GM19397 (cell line): ENCODE measurements at regions not wholly inside any gene's neighbourhood (a gene's known extent, or its start where the extent isn't known, plus 50 kb on each side); places are given as distances from the start of the nearest gene placed in this dataset.

Source experiments
- ATAC-seq: cut with Tn5 transposase; IDR thresholded peaks from one replicate; pipeline ENCODE4 v1.9.1; 2021; ENCODE audit warnings: mild to moderate bottlenecking, moderate library complexity; ENCODE audit not compliant: unreplicated experiment

DNA sequence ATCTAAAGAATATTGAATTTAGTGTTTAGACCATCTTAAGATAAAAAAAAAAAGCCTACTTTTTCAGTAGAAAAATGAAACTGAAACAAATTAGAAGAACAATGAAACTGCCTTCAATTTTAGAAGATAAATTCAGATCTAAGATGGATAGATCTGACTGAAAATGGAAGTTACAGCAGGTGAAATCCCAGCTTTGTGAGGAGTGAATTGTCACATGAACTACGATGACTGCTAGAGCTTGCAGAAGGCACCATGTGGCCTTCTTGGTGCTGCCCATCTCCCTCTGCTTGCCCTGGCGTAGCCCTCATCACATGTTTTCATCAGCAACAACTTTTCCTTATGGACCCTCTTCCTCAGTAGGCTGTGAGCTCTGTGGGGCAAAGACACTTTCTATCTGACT, 51.4 kb upstream of the EMCN start:
- no peak for ATAC-seq
